CD4-positive, CD25-positive, alpha-beta regulatory T cell (primary cell): ENCODE measurements at regions not wholly inside any gene's neighbourhood (a gene's known extent, or its start where the extent isn't known, plus 50 kb on each side); places are given as distances from the start of the nearest gene placed in this dataset.
"Not testable (repeated sequence)": the region's sequence is repeated elsewhere in the genome, so short reads cannot be mapped to it uniquely, and the experiment has no call there.

Experiments used
- ATAC-seq, 2 donors: fragments of 150-1000 bp; cut with Tn5 transposase; one replicate each; pipeline ENCODE4 v1.10.0; 2021; ENCODE audit warnings: low read depth in 2 of 2, moderate number of reproducible peaks in 2 of 2, moderate library complexity in 1 of 2
- DNase-seq, 3 donors: peaks; one replicate each; pipeline versions ENCODE4 v3.0.0 to v3.0.0-alpha.2; 2012 to 2022; ENCODE audit warnings: mixed read lengths in 1 of 3
- H3K27ac ChIP-seq: one replicate; pipeline ENCODE4 v1.7.0; 2013; ENCODE audit warnings: mild to moderate bottlenecking, low read length; ENCODE audit not compliant: insufficient read depth, poor library complexity, severe bottlenecking
- H3K27me3 ChIP-seq: one replicate; pipeline ENCODE4 v1.7.0; 2013; ENCODE audit warnings: low read length; ENCODE audit not compliant: control insufficient read depth, insufficient read depth
- H3K36me3 ChIP-seq: one replicate; pipeline ENCODE4 v1.7.0; 2013; ENCODE audit warnings: mild to moderate bottlenecking, low read length, moderate library complexity; ENCODE audit not compliant: control insufficient read depth, insufficient read depth
- H3K4me1 ChIP-seq: 2 replicates; pipeline ENCODE4 v1.7.0; 2013; ENCODE audit warnings: mild to moderate bottlenecking, low read length; ENCODE audit not compliant: insufficient read depth, control insufficient read depth, poor library complexity, severe bottlenecking
- H3K4me3 ChIP-seq: one replicate; pipeline ENCODE4 v1.7.0; 2013; ENCODE audit warnings: low read depth, mild to moderate bottlenecking, low read length, moderate library complexity
- H3K9me3 ChIP-seq, 2 experiments: 1 replicate in 1 of 2; 2 replicates in 1 of 2; pipeline ENCODE4 v1.7.0; 2013; ENCODE audit warnings: low read length in 2 of 2, mild to moderate bottlenecking in 1 of 2, moderate library complexity in 1 of 2; ENCODE audit not compliant: control insufficient read depth in 2 of 2
- H3K27ac Mint-ChIP-seq, 3 donors: one replicate each; pipeline ENCODE4 v1.8.0; 2020 to 2022; ENCODE audit warnings: mild to moderate bottlenecking in 3 of 3, mixed read lengths in 3 of 3, moderate library complexity in 2 of 3
- H3K27me3 Mint-ChIP-seq: one replicate; pipeline ENCODE4 v1.8.0; 2022; ENCODE audit warnings: mild to moderate bottlenecking, mixed read lengths
- H3K36me3 Mint-ChIP-seq: one replicate; pipeline ENCODE4 v1.8.0; 2020; ENCODE audit warnings: mixed read lengths
- H3K4me1 Mint-ChIP-seq, 4 donors: one replicate each; pipeline ENCODE4 v1.8.0; 2020 to 2022; ENCODE audit warnings: mixed read lengths in 4 of 4, mild to moderate bottlenecking in 1 of 4
- H3K4me3 Mint-ChIP-seq, 4 donors: one replicate each; pipeline ENCODE4 v1.8.0; 2020 to 2022; ENCODE audit warnings: mild to moderate bottlenecking in 4 of 4, mixed read lengths in 4 of 4, moderate library complexity in 3 of 4
- H3K9me3 Mint-ChIP-seq, 7 donors: one replicate each; pipeline ENCODE4 v1.8.0; 2020 to 2022; ENCODE audit warnings: mixed read lengths in 7 of 7, mild to moderate bottlenecking in 3 of 7, moderate library complexity in 2 of 7

DNA sequence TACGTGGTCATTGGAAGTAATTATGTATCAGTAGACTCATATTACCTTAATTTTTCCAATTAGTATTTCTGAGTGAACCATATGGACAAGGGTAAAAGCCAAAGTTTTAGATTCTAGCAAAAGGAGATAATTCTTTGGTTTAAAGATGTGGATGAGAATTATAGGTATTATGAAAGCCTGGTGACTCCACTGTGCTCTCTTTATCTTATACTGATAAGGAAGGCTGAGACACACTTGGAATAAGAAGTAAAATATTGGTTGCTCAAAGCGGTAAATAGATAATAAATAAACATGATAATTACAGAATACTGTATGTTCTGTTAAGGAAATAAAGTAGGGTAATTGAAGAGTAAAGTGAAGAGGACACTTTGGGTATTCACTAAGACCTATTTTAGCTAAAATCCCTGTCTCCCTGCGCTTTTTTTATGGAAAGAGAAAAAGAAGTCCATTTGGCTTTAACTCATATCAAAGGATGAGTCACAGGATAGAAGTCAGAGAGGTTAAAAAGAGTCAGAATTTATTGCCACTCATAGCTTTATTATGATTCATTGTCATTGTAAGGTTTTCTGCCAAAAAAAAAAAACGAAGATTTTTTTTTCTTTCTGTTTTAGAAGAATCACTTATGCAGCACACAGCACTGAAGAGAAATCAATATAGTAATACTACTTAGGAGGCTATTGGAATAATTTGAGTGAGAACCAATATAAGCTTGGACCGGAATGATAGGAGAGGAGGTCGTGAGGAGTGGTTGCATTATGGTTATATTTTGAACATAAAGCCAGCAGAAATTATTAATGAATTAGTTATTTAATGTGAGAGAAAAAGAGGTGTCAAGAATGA lies 2463.1 kb downstream of the ARAP2 start:
- Mint-ChIP-seq H3K27me3 (no peaks in the 10 kb centered on the region), H3K27ac (no peak overlapping the region), H3K9me3 (peaks cover 0 to 19% (median 5%) of the 10 kb centered on the region in 7 donors), H3K36me3 (no peaks in the 10 kb centered on the region), H3K4me1 (no peaks in the 10 kb centered on the region), H3K4me3 (no peak overlapping the region)
- Histone ChIP-seq H3K27ac (no peak overlapping the region), H3K4me3 (no peak overlapping the region), H3K27me3 (no peaks in the 10 kb centered on the region), H3K4me1 (no peaks in the 10 kb centered on the region), H3K36me3 (no peaks in the 10 kb centered on the region), H3K9me3 (peaks cover 3 to 5% of the 10 kb centered on the region in 2 experiments)
- ATAC-seq (no peak), DNase-seq (no peak)

DNA sequence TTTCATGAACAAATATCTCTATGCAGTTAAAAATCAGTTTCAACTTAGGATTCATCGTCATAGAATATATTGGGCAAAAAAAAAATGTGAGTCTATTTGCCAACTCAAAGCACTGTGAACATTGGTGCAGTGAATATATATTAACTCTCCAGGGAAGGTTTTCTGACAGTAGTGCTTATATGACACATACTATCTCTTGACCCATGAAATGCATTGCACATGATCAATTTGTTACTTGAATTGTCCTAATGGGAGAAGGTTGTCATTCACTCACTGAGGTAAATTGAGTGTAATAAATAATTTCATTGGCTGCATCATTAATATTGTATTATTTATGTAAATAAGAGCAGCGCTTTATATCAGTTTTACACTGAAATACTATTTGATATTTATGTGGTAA lies 2458.5 kb downstream of the ARAP2 start:
- Histone ChIP-seq H3K9me3 (peaks cover 1 to 12% of the 10 kb centered on the region in 2 experiments), H3K4me3 (no peak overlapping the region), H3K4me1 (no peaks in the 10 kb centered on the region), H3K36me3 (no peaks in the 10 kb centered on the region), H3K27me3 (no peaks in the 10 kb centered on the region), H3K27ac (no peak overlapping the region)
- H3K9me3 Mint-ChIP-seq, result peaks cover 0 to 19% (median 4%) of the 10 kb centered on the region in 7 donors
- DNase-seq, result no peak
- no peaks in the 10 kb centered on the region for H3K36me3 Mint-ChIP-seq
- no peak for ATAC-seq
- H3K27ac Mint-ChIP-seq, result no peak overlapping the region
- H3K4me1 Mint-ChIP-seq, result no peaks in the 10 kb centered on the region
- H3K27me3 Mint-ChIP-seq, result no peaks in the 10 kb centered on the region
- H3K4me3 Mint-ChIP-seq, result no peak overlapping the region

GRCh38 chr4:33802578-33802977 lies 2441.7 kb downstream of the ARAP2 start:
- Histone ChIP-seq H3K36me3 (no peaks in the 10 kb centered on the region), H3K4me3 (no peak overlapping the region), H3K9me3 (no peaks in the 10 kb centered on the region), H3K27me3 (no peaks in the 10 kb centered on the region), H3K27ac (no peak overlapping the region), H3K4me1 (no peaks in the 10 kb centered on the region)
- H3K9me3 Mint-ChIP-seq, result peaks cover 0 to 10% (median 5%) of the 10 kb centered on the region in 7 donors
- DNase-seq (no peak), ATAC-seq (no peak)
- no peaks in the 10 kb centered on the region for H3K4me1 Mint-ChIP-seq
- no peak overlapping the region for H3K27ac Mint-ChIP-seq
- H3K36me3 Mint-ChIP-seq, result no peaks in the 10 kb centered on the region
- no peaks in the 10 kb centered on the region for H3K27me3 Mint-ChIP-seq
- no peak overlapping the region for H3K4me3 Mint-ChIP-seq

DNA sequence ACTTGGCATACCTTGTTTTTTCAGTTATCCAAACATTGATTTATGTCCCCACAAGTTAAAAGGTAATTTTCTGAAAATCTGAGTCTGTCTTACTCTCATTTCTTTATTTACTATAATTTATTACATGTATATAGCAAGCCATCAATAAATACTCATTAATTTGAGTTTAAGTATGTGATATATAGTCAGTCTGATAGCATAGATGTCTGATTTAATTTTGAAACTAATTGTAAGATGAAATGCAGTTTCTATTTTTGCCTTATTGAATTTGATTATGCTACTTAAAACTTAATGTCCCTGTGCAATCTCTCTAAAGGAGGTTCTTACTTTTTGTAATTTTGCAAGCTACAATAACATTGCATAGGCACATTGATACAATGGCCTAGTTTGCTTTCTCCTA lies 2418.6 kb downstream of the ARAP2 start:
- H3K27ac Mint-ChIP-seq, result no peak overlapping the region
- H3K27ac ChIP-seq, result no peak overlapping the region
- ATAC-seq, result no peak

DNA sequence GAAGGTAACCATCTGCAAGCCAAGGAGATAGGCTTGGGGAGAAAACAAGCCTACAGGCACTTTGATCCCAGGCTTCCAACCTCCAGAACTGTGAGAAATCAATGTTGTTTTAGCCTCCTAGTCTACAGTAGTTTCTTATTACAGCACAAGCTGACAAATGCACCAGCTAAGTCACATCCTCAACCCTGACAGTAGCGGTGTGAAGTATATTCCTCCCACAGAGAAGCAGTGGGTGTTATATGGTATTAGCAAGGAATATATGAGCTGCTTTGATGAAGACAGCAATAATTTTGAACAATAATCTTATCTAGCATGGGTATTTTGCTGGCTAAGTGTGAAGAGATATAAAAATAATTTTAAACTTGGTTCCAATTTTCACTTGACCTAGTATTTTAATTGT lies 2415.0 kb downstream of the ARAP2 start:
- H3K9me3 ChIP-seq, H3K4me3 ChIP-seq, H3K27me3 Mint-ChIP-seq, H3K36me3 Mint-ChIP-seq, DNase-seq, H3K4me1 ChIP-seq, H3K4me3 Mint-ChIP-seq, H3K27ac Mint-ChIP-seq, H3K4me1 Mint-ChIP-seq, H3K36me3 ChIP-seq, ATAC-seq, H3K27ac ChIP-seq, H3K27me3 ChIP-seq: not testable (repeated sequence)
- H3K9me3 Mint-ChIP-seq, result peaks cover 3 to 26% (median 7%) of the 10 kb centered on the region in 7 donors

More for the DNA sequence above, 2418.6 kb downstream of the ARAP2 start:
- Histone ChIP-seq H3K36me3 (no peaks in the 10 kb centered on the region), H3K4me3 (no peak overlapping the region), H3K4me1 (no peaks in the 10 kb centered on the region), H3K27me3 (no peaks in the 10 kb centered on the region), H3K9me3 (no peaks in the 10 kb centered on the region)
- no peaks in the 10 kb centered on the region for H3K4me1 Mint-ChIP-seq
- no peaks in the 10 kb centered on the region for H3K27me3 Mint-ChIP-seq
- H3K9me3 Mint-ChIP-seq, result peaks cover 2 to 26% (median 6%) of the 10 kb centered on the region in 7 donors
- no peak overlapping the region for H3K4me3 Mint-ChIP-seq
- no peaks in the 10 kb centered on the region for H3K36me3 Mint-ChIP-seq
- no peak for DNase-seq

DNA sequence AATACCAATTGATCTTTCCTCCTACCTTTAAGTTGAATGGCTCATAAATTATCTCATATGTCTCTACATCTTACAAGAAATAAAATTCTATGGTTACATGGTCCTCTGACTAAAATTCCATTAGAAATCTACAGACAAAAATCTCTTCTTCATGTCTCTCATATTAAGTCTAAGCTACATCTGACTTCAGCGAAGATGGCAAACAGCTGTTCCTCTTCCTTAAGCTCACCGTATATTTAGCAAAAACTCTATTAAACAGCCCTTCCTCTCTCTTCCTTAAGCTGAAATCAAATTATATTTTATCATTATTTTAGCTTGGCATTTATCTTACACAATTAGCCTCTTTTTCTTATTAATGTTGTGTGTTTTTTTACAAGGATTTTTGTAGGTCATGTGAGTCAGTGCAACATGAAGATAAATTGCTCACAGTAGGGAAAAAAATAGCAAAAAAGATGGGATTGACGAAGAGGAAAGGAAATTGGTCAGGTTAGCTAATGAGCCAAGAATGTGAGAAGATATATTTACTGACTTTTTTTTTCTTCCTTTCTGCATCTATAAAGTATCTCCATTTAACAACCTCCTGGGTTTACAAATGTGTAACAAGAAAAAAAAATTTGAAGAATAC lies 2412.8 kb downstream of the ARAP2 start:
- no peaks in the 10 kb centered on the region for H3K27me3 Mint-ChIP-seq
- no peak overlapping the region for H3K4me3 Mint-ChIP-seq
- DNase-seq (no peak), ATAC-seq (no peak)
- Histone ChIP-seq H3K27ac (no peak overlapping the region), H3K4me3 (no peak overlapping the region), H3K36me3 (no peaks in the 10 kb centered on the region), H3K9me3 (no peaks in the 10 kb centered on the region), H3K4me1 (no peaks in the 10 kb centered on the region), H3K27me3 (no peaks in the 10 kb centered on the region)
- H3K27ac Mint-ChIP-seq, result no peak overlapping the region
- H3K9me3 Mint-ChIP-seq, result peaks cover 1 to 23% (median 8%) of the 10 kb centered on the region in 7 donors
- H3K4me1 Mint-ChIP-seq, result no peaks in the 10 kb centered on the region
- H3K36me3 Mint-ChIP-seq, result no peaks in the 10 kb centered on the region

DNA sequence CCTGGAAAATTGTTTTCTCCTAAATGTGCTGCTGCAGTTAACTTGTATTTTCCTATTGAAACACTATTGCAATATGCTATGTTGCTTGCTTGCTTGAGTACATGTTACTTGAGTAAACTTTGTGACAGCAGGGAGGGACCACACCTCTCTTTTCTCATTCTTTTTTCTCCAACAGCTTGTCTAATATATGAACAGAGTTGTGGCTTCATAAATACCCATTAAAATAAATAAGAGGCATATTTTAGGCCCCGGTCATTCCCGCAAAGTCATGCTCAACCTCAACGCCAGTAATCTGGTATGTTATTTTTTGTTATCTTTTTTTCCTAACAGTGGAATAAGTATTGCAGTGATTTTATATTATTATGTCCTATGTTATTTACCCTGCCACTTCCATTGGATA lies 2408.6 kb downstream of the ARAP2 start:
- not testable (repeated sequence) for H3K36me3 Mint-ChIP-seq, ATAC-seq, H3K27ac Mint-ChIP-seq, H3K4me1 ChIP-seq, H3K27me3 ChIP-seq, H3K36me3 ChIP-seq, H3K9me3 ChIP-seq, H3K27ac ChIP-seq, DNase-seq, H3K27me3 Mint-ChIP-seq, H3K4me3 Mint-ChIP-seq, H3K4me1 Mint-ChIP-seq, H3K4me3 ChIP-seq
- H3K9me3 Mint-ChIP-seq, result peaks cover 1 to 18% (median 4%) of the 10 kb centered on the region in 7 donors
